K562 (cell line): ENCODE measurements at regions not wholly inside any gene's neighbourhood (a gene's known extent, or its start where the extent isn't known, plus 50 kb on each side); places are given as distances from the start of the nearest gene placed in this dataset.

Source experiments
- ATAC-seq: fragments of 200-7000 bp; cut with Tn5 transposase; 3 replicates; pipeline ENCODE4 v1.9.1; 2020; ENCODE audit warnings: moderate library complexity
- BruUV-seq: library from RNA; stranded (reverse); fragments of 400-500 nt; replicated peaks from 2 replicates; lab custom pipeline; 2021; lab: Mats Ljungman, UMichigan
- CTCF ChIA-PET: fragments of 300-600 bp; formaldehyde crosslinking; extraction: SDS; loops from one replicate; lab custom pipeline; 2021; ENCODE audit warnings: low intra/inter-chr PET ratio; lab: Yijun Ruan, JAX
- POLR2A ChIA-PET: fragments of 300-600, 350-650 bp; sonication (Branson Sonifier 250); formaldehyde crosslinking; extraction: SDS; loops from one replicate; lab custom pipeline; 2021; ENCODE audit warnings: antibody characterized with exemption, inconsistent platforms; lab: Yijun Ruan, JAX
- DNase-seq, 4 experiments: peaks; one replicate each; pipeline versions ENCODE4 v3.0.0 to v3.0.0-alpha.2; 2011 to 2018; ENCODE audit warnings: low spot score in 3 of 4, mixed read lengths in 3 of 4; ENCODE audit errors: extremely low read depth in 1 of 4
- FAIRE-seq: peaks from 2 replicates; lab custom pipeline; 2011; peaks lifted over from hg19 to GRCh38; lab: Jason Lieb, UNC
- H2AFZ ChIP-seq: 2 replicates; pipeline ENCODE4 v1.6.0; 2011; ENCODE audit warnings: low read depth, low read length, control low read depth, inconsistent platforms
- H3K27ac ChIP-seq: fragments of 200-600 bp; 3 replicates; pipeline ENCODE4 v1.8.0; 2011; ENCODE audit warnings: low read depth, mild to moderate bottlenecking, control low read depth, inconsistent platforms, low read length, moderate library complexity, mixed read lengths; ENCODE audit errors: extremely low read depth
- H3K27me3 ChIP-seq, 2 experiments: fragments of 300-600 bp in 1 of 2; 2 replicates in 1 of 2; 3 replicates in 1 of 2; pipeline versions ENCODE4 v1.6.0 to v1.8.0; 2011; ENCODE audit warnings: inconsistent platforms in 2 of 2, low read length in 2 of 2, mild to moderate bottlenecking in 1 of 2, mixed read lengths in 1 of 2, moderate library complexity in 1 of 2; ENCODE audit not compliant: control insufficient read depth in 2 of 2, insufficient read depth in 2 of 2
- H3K36me3 ChIP-seq: fragments of 300-600 bp; 3 replicates; pipeline ENCODE4 v1.8.0; 2011; ENCODE audit warnings: mild to moderate bottlenecking, low read length, inconsistent platforms; ENCODE audit not compliant: control insufficient read depth, insufficient read depth
- H3K4me1 ChIP-seq, 2 experiments: fragments of 200-600 bp in 1 of 2; replicated peaks in 1 of 2; 2 replicates in 1 of 2; 3 replicates in 1 of 2; pipeline versions ENCODE4 v1.5.1 to v1.8.0; 2011; ENCODE audit warnings: inconsistent platforms in 2 of 2, low read length in 2 of 2, mild to moderate bottlenecking in 1 of 2, mixed read lengths in 1 of 2, moderate library complexity in 1 of 2; ENCODE audit not compliant: control insufficient read depth in 2 of 2, insufficient read depth in 2 of 2
- H3K4me2 ChIP-seq: 2 replicates; pipeline ENCODE4 v1.6.1; 2011; ENCODE audit warnings: low read length, control low read depth, inconsistent platforms, mixed read lengths; ENCODE audit not compliant: insufficient read depth
- H3K4me3 ChIP-seq: fragments of 200-600 bp; sonication (generic), shearing (Covaris generic); 2 replicates; pipeline ENCODE4 v1.5.1; 2016; ENCODE audit warnings: control low read depth, inconsistent platforms
- H3K79me2 ChIP-seq: fragments of 200-600 bp; 3 replicates; pipeline ENCODE4 v1.8.0; 2011; ENCODE audit warnings: low read length, inconsistent platforms; ENCODE audit not compliant: control insufficient read depth, insufficient read depth
- H3K9ac ChIP-seq, 2 experiments: 2 replicates each; pipeline versions ENCODE4 v1.6.0 to v1.6.1; 2011; ENCODE audit warnings: low read depth in 2 of 2, low read length in 2 of 2, control low read depth in 1 of 2, inconsistent platforms in 1 of 2, mild to moderate bottlenecking in 1 of 2, mixed read lengths in 1 of 2; ENCODE audit not compliant: insufficient read depth in 1 of 2
- H3K9me1 ChIP-seq: one replicate; pipeline ENCODE4 v1.6.0; 2011; ENCODE audit warnings: inconsistent platforms, mild to moderate bottlenecking, low read length, moderate library complexity; ENCODE audit not compliant: control insufficient read depth, insufficient read depth
- H3K9me3 ChIP-seq: replicated peaks from 2 replicates; pipeline ENCODE4 v1.5.1; 2011; ENCODE audit warnings: low read depth, low read length, inconsistent platforms; ENCODE audit not compliant: control insufficient read depth, insufficient read depth
- H4K20me1 ChIP-seq: replicated peaks from 2 replicates; pipeline ENCODE4 v1.6.1; 2011; ENCODE audit warnings: low read length, inconsistent platforms, mixed read lengths; ENCODE audit not compliant: control insufficient read depth, insufficient read depth
- CEBPG ChIP-seq, 3 experiments: fragments of 200-800 bp in 1 of 3; sonication (Bioruptor generic) in 1 of 3; sonication (generic) in 1 of 3; formaldehyde crosslinking in 1 of 3; IDR thresholded peaks in 2 of 3; conservative IDR thresholded peaks in 1 of 3; 2 replicates each; pipeline versions ENCODE4 v1.6.1 to v1.8.0; 2016 to 2022; ENCODE audit warnings: missing compliant biosample characterization in 2 of 3, missing genetic modification characterization in 2 of 3, mild to moderate bottlenecking in 1 of 3, missing genetic modification reagents in 1 of 3
- COPS2 ChIP-seq: fragments of 450-650 bp; conservative IDR thresholded peaks from 2 replicates; pipeline ENCODE4 v1.6.1; 2016; ENCODE audit warnings: mild to moderate bottlenecking, moderate library complexity
- CREB3L1 ChIP-seq: fragments of 450-650 bp; IDR thresholded peaks from 2 replicates; pipeline ENCODE4 v1.6.1; 2014; ENCODE audit warnings: low read depth, mild to moderate bottlenecking, moderate library complexity, borderline replicate concordance
- KAT7 ChIP-seq: sonication (generic); formaldehyde crosslinking; IDR thresholded peaks from 2 replicates; pipeline ENCODE4 v1.8.0; 2022; ENCODE audit warnings: missing genetic modification reagents, mild to moderate bottlenecking, borderline replicate concordance
- MCM5 ChIP-seq: fragments of 450-650 bp; IDR thresholded peaks from 2 replicates; pipeline ENCODE4 v1.6.1; 2016; ENCODE audit warnings: low read depth
- NKRF ChIP-seq: fragments of 450-650 bp; IDR thresholded peaks from 2 replicates; pipeline ENCODE4 v1.6.1; 2016; ENCODE audit warnings: borderline replicate concordance
- NONO ChIP-seq, 2 experiments: fragments of 200-400 bp in 1 of 2; fragments of 450-650 bp in 1 of 2; formaldehyde crosslinking in 1 of 2; IDR thresholded peaks; 2 replicates each; pipeline ENCODE4 v1.6.1; 2017; ENCODE audit warnings: low read depth in 2 of 2, mild to moderate bottlenecking in 2 of 2, moderate library complexity in 2 of 2, low read length in 1 of 2
- STAT5B ChIP-seq: fragments of 250-450 bp; sonication (Bioruptor Pico); IDR thresholded peaks from 2 replicates; pipeline ENCODE4 v1.8.0; 2021; ENCODE audit warnings: mild to moderate bottlenecking, inconsistent platforms
- THAP7 ChIP-seq: fragments of 250-450 bp; sonication (Bioruptor Pico); IDR thresholded peaks from 2 replicates; pipeline ENCODE4 v1.5.0; 2021
- ZBTB1 ChIP-seq: sonication (generic); formaldehyde crosslinking; IDR thresholded peaks from 2 replicates; pipeline ENCODE4 v1.8.1; 2023; ENCODE audit warnings: missing genetic modification reagents, low read depth, mild to moderate bottlenecking, borderline replicate concordance
- ZNF431 ChIP-seq: sonication (generic); formaldehyde crosslinking; IDR thresholded peaks from 2 replicates; pipeline ENCODE4 v1.8.0; 2022; ENCODE audit warnings: mild to moderate bottlenecking, missing genetic modification reagents
- ZNF512 ChIP-seq: IDR thresholded peaks from 2 replicates; pipeline ENCODE4 v1.6.1; 2016; ENCODE audit warnings: missing genetic modification characterization, missing compliant biosample characterization
- ZNF584 ChIP-seq: fragments of 200-800 bp; sonication (Bioruptor generic); IDR thresholded peaks from 2 replicates; pipeline ENCODE4 v1.6.1; 2016; ENCODE audit warnings: low read depth, mild to moderate bottlenecking, missing genetic modification characterization, missing compliant biosample characterization
- ZNF717 ChIP-seq: fragments of 250-450 bp; sonication (Bioruptor Pico); IDR thresholded peaks from 2 replicates; pipeline ENCODE4 v1.5.0; 2021
- ZNF764 ChIP-seq: fragments of 250-450 bp; sonication (Bioruptor Pico); IDR thresholded peaks from 2 replicates; pipeline ENCODE4 v1.4.0; 2020; ENCODE audit warnings: low read depth, mild to moderate bottlenecking, moderate library complexity
- WGBS: fragments of 100-300 bp; shearing (Covaris generic); methylation state at CpG from one replicate; pipeline ENCODE4 v1.1.6; 2016; ENCODE audit warnings: low coverage, mixed read lengths; ENCODE audit not compliant: insufficient coverage; ENCODE audit errors: missing lambda C conversion rate; 5-methylcytosine and 5-hydroxymethylcytosine counted together
- in situ Hi-C: fragments of 300-500 bp; cut with MboI; formaldehyde crosslinking; loops from 4 replicates; pipeline ENCODE4 v1.15.0; 2018; ENCODE audit warnings: inconsistent platforms, mixed read lengths
- intact Hi-C: fragments of 100-400 bp; cut with micrococcal nuclease; formaldehyde crosslinking; loops from 2 replicates; pipeline ENCODE4 v1.14.2; 2022

- ATAC-seq (no peak), FAIRE-seq (no peak), DNase-seq (no peak)
- no peaks in the 10 kb centered on the region for H3K79me2 ChIP-seq
- WGBS = 0% methylated on average over 2 of the region's 3 CpGs
- no peak overlapping the region for H2AFZ ChIP-seq
- no peak overlapping the region for H3K9ac ChIP-seq
- H3K36me3 ChIP-seq = no peaks in the 10 kb centered on the region
- no peaks in the 10 kb centered on the region for H3K4me1 ChIP-seq
- intact Hi-C loops (no loop called here), in situ Hi-C loops (no loop called here)
- BruUV-seq = no TSS peak
- H3K4me3 ChIP-seq = no peak overlapping the region
- no peaks in the 10 kb centered on the region for H3K9me3 ChIP-seq
- no peak overlapping the region for H3K27ac ChIP-seq
- H4K20me1 ChIP-seq = no peaks in the 10 kb centered on the region
- CTCF ChIA-PET = no interaction called here
- H3K27me3 ChIP-seq = no peaks in the 10 kb centered on the region
- H3K9me1 ChIP-seq = no peaks in the 10 kb centered on the region
- POLR2A ChIA-PET = no interaction called here
- H3K4me2 ChIP-seq = no peak overlapping the region
- TF ChIP-seq THAP7 = no peak
- no peak for TF ChIP-seq KAT7 (CRISPR knock-in tag)
- TF ChIP-seq ZNF431 (CRISPR knock-in tag) = no peak
- TF ChIP-seq NKRF = no peak
- no peak for TF ChIP-seq STAT5B (CRISPR knock-in tag)
- no peak for TF ChIP-seq COPS2
- TF ChIP-seq ZNF717 = no peak
- TF ChIP-seq ZBTB1 = no peak
- no peak for TF ChIP-seq ZNF512
- no peak for TF ChIP-seq NONO (IDR thresholded peaks at IDR 0.05; ENCODE audit: low read depth in 2 of 2, low read length in 1 of 2)
- TF ChIP-seq ZNF584 (CRISPR knock-in tag) = no peak
- TF ChIP-seq CREB3L1 = no peak
- TF ChIP-seq CEBPG (CRISPR knock-in tag; IDR thresholded peaks at IDR 0.05) = no peak
- TF ChIP-seq CEBPG (tag; conservative IDR thresholded peaks at IDR 0.05 in 1 of 2, IDR thresholded peaks at IDR 0.05 in 1 of 2) = no peak
- TF ChIP-seq MCM5 = no peak
- TF ChIP-seq ZNF764 (CRISPR knock-in tag) = no peak
These were observed 881.8 kb downstream of the DCDC2C start for GRCh38 chr2:4585057-4585635.
